CD14-positive monocyte (primary cell): ENCODE measurements at regions not wholly inside any gene's neighbourhood (a gene's known extent, or its start where the extent isn't known, plus 50 kb on each side); places are given as distances from the start of the nearest gene placed in this dataset.

Experiments
- DNase-seq, 3 donors: peaks; one replicate each; pipeline ENCODE4 v3.0.0-alpha.2; 2011 to 2022
- H2AFZ ChIP-seq: 2 replicates; pipeline ENCODE4 v1.6.0; 2012; ENCODE audit warnings: mild to moderate bottlenecking, low read depth, low read length, inconsistent platforms; ENCODE audit not compliant: insufficient read depth, poor library complexity, severe bottlenecking
- H3K27ac ChIP-seq, 2 donors: 1 replicate in 1 of 2; 2 replicates in 1 of 2; pipeline ENCODE4 v1.5.1; 2012 to 2013; ENCODE audit warnings: low read length in 2 of 2, control low read depth in 1 of 2, inconsistent platforms in 1 of 2, low read depth in 1 of 2, mild to moderate bottlenecking in 1 of 2
- H3K27me3 ChIP-seq, 2 donors: one replicate each; pipeline versions ENCODE4 v1.6.0 to v1.6.1; 2011 to 2013; ENCODE audit warnings: low read length in 2 of 2; ENCODE audit not compliant: control insufficient read depth in 2 of 2, insufficient read depth in 2 of 2
- H3K36me3 ChIP-seq, 2 donors: replicated peaks in 1 of 2; 1 replicate in 1 of 2; 2 replicates in 1 of 2; pipeline versions ENCODE4 v1.5.1 to v1.6.1; 2012 to 2013; ENCODE audit warnings: low read length in 2 of 2, control low read depth in 1 of 2, inconsistent platforms in 1 of 2, mild to moderate bottlenecking in 1 of 2; ENCODE audit not compliant: insufficient read depth in 2 of 2, control insufficient read depth in 1 of 2
- H3K4me1 ChIP-seq, 2 donors: 1 replicate in 1 of 2; 2 replicates in 1 of 2; pipeline versions ENCODE4 v1.5.1 to v1.6.1; 2012 to 2013; ENCODE audit warnings: low read length in 2 of 2, control low read depth in 1 of 2, inconsistent platforms in 1 of 2, mild to moderate bottlenecking in 1 of 2, moderate library complexity in 1 of 2; ENCODE audit not compliant: insufficient read depth in 2 of 2, control insufficient read depth in 1 of 2
- H3K4me2 ChIP-seq: replicated peaks from 2 replicates; pipeline ENCODE3; 2012; ENCODE audit warnings: low read length, moderate library complexity, mild to moderate bottlenecking; ENCODE audit not compliant: poor library complexity, severe bottlenecking; ENCODE audit errors: extremely low read depth
- H3K4me3 ChIP-seq, 3 experiments: fragments of 200-600 bp in 1 of 3; sonication (generic) in 1 of 3; replicated peaks in 1 of 3; 1 replicate in 2 of 3; 2 replicates in 1 of 3; pipeline ENCODE4 v1.5.1; 2011 to 2013; ENCODE audit warnings: low read length in 3 of 3, mild to moderate bottlenecking in 3 of 3, control low read depth in 2 of 3, low read depth in 2 of 3, inconsistent platforms in 1 of 3, moderate library complexity in 1 of 3
- H3K79me2 ChIP-seq: 2 replicates; pipeline ENCODE4 v1.6.0; 2012; ENCODE audit warnings: mild to moderate bottlenecking, control low read depth, inconsistent platforms, low read length, moderate library complexity; ENCODE audit not compliant: insufficient read depth
- H3K9ac ChIP-seq: 2 replicates; pipeline ENCODE4 v1.6.0; 2017; ENCODE audit warnings: low read length, mild to moderate bottlenecking; ENCODE audit not compliant: insufficient read depth, poor library complexity, severe bottlenecking
- H3K9me3 ChIP-seq, 2 donors: replicated peaks in 1 of 2; 1 replicate in 1 of 2; 2 replicates in 1 of 2; pipeline versions ENCODE4 v1.5.1 to v1.6.1; 2012 to 2013; ENCODE audit warnings: low read length in 2 of 2, control low read depth in 1 of 2; ENCODE audit not compliant: control insufficient read depth in 1 of 2, insufficient read depth in 1 of 2
- H4K20me1 ChIP-seq: 2 replicates; pipeline ENCODE4 v1.6.0; 2012; ENCODE audit warnings: mild to moderate bottlenecking, low read length, control low read depth, moderate library complexity; ENCODE audit not compliant: insufficient read depth
- H3K27ac Mint-ChIP-seq, 7 donors: one replicate each; pipeline ENCODE4 v1.8.0; 2020; ENCODE audit warnings: mild to moderate bottlenecking in 7 of 7, mixed read lengths in 7 of 7, moderate library complexity in 6 of 7, inconsistent platforms in 2 of 7
- H3K27me3 Mint-ChIP-seq, 3 donors: one replicate each; pipeline ENCODE4 v1.8.0; 2021 to 2022; ENCODE audit warnings: low read depth in 3 of 3, mild to moderate bottlenecking in 3 of 3, mixed read lengths in 3 of 3, moderate library complexity in 3 of 3, inconsistent platforms in 1 of 3
- H3K36me3 Mint-ChIP-seq, 2 donors: one replicate each; pipeline ENCODE4 v1.8.0; 2020; ENCODE audit warnings: mixed read lengths in 2 of 2, inconsistent platforms in 1 of 2, mild to moderate bottlenecking in 1 of 2
- H3K4me1 Mint-ChIP-seq: one replicate; pipeline ENCODE4 v1.8.0; 2020; ENCODE audit warnings: mild to moderate bottlenecking, mixed read lengths
- H3K4me3 Mint-ChIP-seq, 2 donors: one replicate each; pipeline ENCODE4 v1.8.0; 2020; ENCODE audit warnings: mild to moderate bottlenecking in 2 of 2, mixed read lengths in 2 of 2, moderate library complexity in 1 of 2
- H3K9me3 Mint-ChIP-seq, 7 donors: one replicate each; pipeline ENCODE4 v1.8.0; 2020 to 2022; ENCODE audit warnings: mixed read lengths in 7 of 7, mild to moderate bottlenecking in 6 of 7, moderate library complexity in 6 of 7, inconsistent platforms in 2 of 7
- CTCF ChIP-seq: fragments of 200-600 bp; IDR thresholded peaks from one replicate; pipeline ENCODE4 v1.8.0; 2022; ENCODE audit warnings: antibody characterized with exemption, mild to moderate bottlenecking
- WGBS: methylation state at CpG from one replicate; pipeline ENCODE4 v1.1.5; 2013; ENCODE audit warnings: missing lambda C conversion rate; ENCODE audit not compliant: insufficient coverage; 5-methylcytosine and 5-hydroxymethylcytosine counted together
- intact Hi-C, 2 donors: fragments of 100-400 bp; cut with micrococcal nuclease; formaldehyde crosslinking; loops; one replicate each; pipeline versions ENCODE4 v1.15.0 to v1.15.1; 2023

- H3K9me3 ChIP-seq, result no peaks in the 10 kb centered on the region
- no peak overlapping the region for H3K4me2 ChIP-seq
- H3K36me3 ChIP-seq, result no peaks in the 10 kb centered on the region
- Mint-ChIP-seq H3K27ac (no peak overlapping the region), H3K4me1 (peaks cover 2% of the 10 kb centered on the region), H3K36me3 (no peaks in the 10 kb centered on the region), H3K9me3 (peaks cover 0 to 6% (median 2%) of the 10 kb centered on the region in 7 donors), H3K4me3 (no peak overlapping the region), H3K27me3 (no peaks in the 10 kb centered on the region)
- DNase-seq, result no peak
- no peak overlapping the region for H3K9ac ChIP-seq
- intact Hi-C loops, result no loop called here
- no peak overlapping the region for H3K27ac ChIP-seq
- WGBS, result no CpG with 5 or more reads among the region's 2 CpGs
- no peaks in the 10 kb centered on the region for H3K4me1 ChIP-seq
- no peak overlapping the region for H2AFZ ChIP-seq
- no peaks in the 10 kb centered on the region for H3K79me2 ChIP-seq
- no peak overlapping the region for H3K4me3 ChIP-seq
- H4K20me1 ChIP-seq, result no peaks in the 10 kb centered on the region
- H3K27me3 ChIP-seq, result no peaks in the 10 kb centered on the region
- no peak for TF ChIP-seq CTCF
These were observed 97.9 kb upstream of the FAR2 start for GRCh38 chr12:29051221-29051620.

- WGBS, result no CpG with 5 or more reads among the region's 1 CpG
- H2AFZ ChIP-seq, result no peak overlapping the region
- peaks cover 2% of the 10 kb centered on the region for H3K4me1 Mint-ChIP-seq
- H3K27ac Mint-ChIP-seq, result no peak overlapping the region
- H3K4me2 ChIP-seq, result no peak overlapping the region
- no peaks in the 10 kb centered on the region for H3K4me1 ChIP-seq
- H3K4me3 ChIP-seq, result no peak overlapping the region
- no peaks in the 10 kb centered on the region for H3K9me3 ChIP-seq
- peaks cover 0 to 6% (median 0%) of the 10 kb centered on the region in 7 donors for H3K9me3 Mint-ChIP-seq
- TF ChIP-seq CTCF, result no peak
- H4K20me1 ChIP-seq, result no peaks in the 10 kb centered on the region
- no peaks in the 10 kb centered on the region for H3K27me3 ChIP-seq
- no peak for DNase-seq
- intact Hi-C loops, result no loop called here
- no peak overlapping the region for H3K27ac ChIP-seq
- no peak overlapping the region for H3K4me3 Mint-ChIP-seq
- no peaks in the 10 kb centered on the region for H3K27me3 Mint-ChIP-seq
- H3K79me2 ChIP-seq, result no peaks in the 10 kb centered on the region
- H3K36me3 Mint-ChIP-seq, result no peaks in the 10 kb centered on the region
- no peaks in the 10 kb centered on the region for H3K36me3 ChIP-seq
- H3K9ac ChIP-seq, result no peak overlapping the region
These were observed 95.5 kb upstream of the FAR2 start for GRCh38 chr12:29053567-29053966.
